HEK293 (cell line): ENCODE measurements at regions not wholly inside any gene's neighbourhood (a gene's known extent, or its start where the extent isn't known, plus 50 kb on each side); places are given as distances from the start of the nearest gene placed in this dataset.
A peak's percentile ranks its signal among the peaks of the same experiment; 100 is the strongest.

ENCODE experiments used
- CTCF ChIA-PET: fragments of 350-600 bp; formaldehyde crosslinking; extraction: SDS; loops from one replicate; lab custom pipeline; 2021; ENCODE audit warnings: antibody characterized with exemption; lab: Yijun Ruan, JAX
- POLR2A ChIA-PET: fragments of 300-600 bp; formaldehyde crosslinking; extraction: SDS; loops from one replicate; lab custom pipeline; 2020; ENCODE audit warnings: antibody characterized with exemption, inconsistent platforms; lab: Yijun Ruan, JAX
- H3K27ac ChIP-seq: fragments of 200-500 bp; sonication (Bioruptor generic); 2 replicates; pipeline ENCODE4 v1.5.1; 2014; ENCODE audit warnings: low read depth, low read length, control low read depth, inconsistent platforms; ENCODE audit errors: extremely low read depth
- H3K36me3 ChIP-seq, 2 experiments: fragments of 200-500 bp in 1 of 2; sonication (Bioruptor generic) in 1 of 2; 1 replicate in 1 of 2; 2 replicates in 1 of 2; pipeline ENCODE4 v1.5.1; 2014 to 2017; ENCODE audit warnings: inconsistent platforms in 2 of 2, low read length in 2 of 2; ENCODE audit not compliant: control insufficient read depth in 2 of 2, insufficient read depth in 1 of 2
- H3K4me1 ChIP-seq: fragments of 200-500 bp; sonication (Bioruptor generic); 2 replicates; pipeline ENCODE4 v1.5.1; 2014; ENCODE audit warnings: mild to moderate bottlenecking, low read length, inconsistent platforms; ENCODE audit not compliant: control insufficient read depth, insufficient read depth
- H3K4me3 ChIP-seq: 2 replicates; pipeline ENCODE4 v1.5.1; 2011; ENCODE audit warnings: low read depth, mild to moderate bottlenecking, control low read depth, low read length, moderate library complexity
- H3K9me3 ChIP-seq: fragments of 200-500 bp; sonication (Bioruptor generic); 2 replicates; pipeline ENCODE4 v1.5.1; 2014; ENCODE audit warnings: low read depth, low read length, inconsistent platforms; ENCODE audit not compliant: control insufficient read depth, insufficient read depth
- FEZF1 ChIP-seq: fragments of 450-650 bp; formaldehyde crosslinking; IDR thresholded peaks from 2 replicates; pipeline ENCODE4 v1.5.1; 2016; ENCODE audit warnings: missing biosample characterization, missing genetic modification characterization
- IKZF3 ChIP-seq: fragments of 450-650 bp; IDR thresholded peaks from 2 replicates; pipeline ENCODE4 v1.5.0; 2018; ENCODE audit warnings: missing biosample characterization, mild to moderate bottlenecking, missing genetic modification characterization, moderate library complexity
- KLF8 ChIP-seq: fragments of 450-650 bp; formaldehyde crosslinking; IDR thresholded peaks from 2 replicates; pipeline ENCODE4 v1.5.1; 2016; ENCODE audit warnings: missing biosample characterization, missing genetic modification characterization
- MZF1 ChIP-seq: fragments of 450-650 bp; formaldehyde crosslinking; IDR thresholded peaks from 2 replicates; pipeline ENCODE4 v1.5.1; 2017; ENCODE audit warnings: missing biosample characterization, missing genetic modification characterization, borderline replicate concordance
- OSR2 ChIP-seq: fragments of 450-650 bp; formaldehyde crosslinking; IDR thresholded peaks from 2 replicates; pipeline ENCODE4 v1.5.1; 2016; ENCODE audit warnings: missing biosample characterization, missing genetic modification characterization
- REPIN1 ChIP-seq: fragments of 450-650 bp; formaldehyde crosslinking; IDR thresholded peaks from 2 replicates; pipeline ENCODE4 v1.5.1; 2017; ENCODE audit warnings: missing biosample characterization, missing genetic modification characterization, low read depth
- TCF7L2 ChIP-seq: IDR thresholded peaks from 2 replicates; pipeline ENCODE4 v1.6.1; 2011; ENCODE audit warnings: low read depth, mild to moderate bottlenecking, inconsistent platforms, low read length, moderate library complexity, borderline replicate concordance
- TRIM28 ChIP-seq: IDR thresholded peaks from 2 replicates; pipeline ENCODE4 v1.6.1; 2011; ENCODE audit warnings: low read length, control low read depth, borderline replicate concordance
- WT1 ChIP-seq: fragments of 450-650 bp; formaldehyde crosslinking; IDR thresholded peaks from 2 replicates; pipeline ENCODE4 v1.5.1; 2016; ENCODE audit warnings: missing biosample characterization, missing genetic modification characterization
- ZBTB48 ChIP-seq: fragments of 450-650 bp; formaldehyde crosslinking; IDR thresholded peaks from 2 replicates; pipeline ENCODE4 v1.5.1; 2016; ENCODE audit warnings: missing biosample characterization, missing genetic modification characterization
- ZFP69B ChIP-seq: fragments of 450-650 bp; formaldehyde crosslinking; IDR thresholded peaks from 2 replicates; pipeline ENCODE4 v1.5.1; 2016; ENCODE audit warnings: missing biosample characterization, missing genetic modification characterization
- ZIC2 ChIP-seq: fragments of 450-650 bp; formaldehyde crosslinking; IDR thresholded peaks from 2 replicates; pipeline ENCODE4 v1.5.1; 2016; ENCODE audit warnings: missing biosample characterization, missing genetic modification characterization
- ZNF239 ChIP-seq: fragments of 450-650 bp; formaldehyde crosslinking; IDR thresholded peaks from 2 replicates; pipeline ENCODE4 v1.5.1; 2016; ENCODE audit warnings: missing biosample characterization, missing genetic modification characterization
- ZNF366 ChIP-seq: fragments of 450-650 bp; formaldehyde crosslinking; conservative IDR thresholded peaks from 2 replicates; pipeline ENCODE4 v1.5.1; 2016; ENCODE audit warnings: missing biosample characterization, missing genetic modification characterization
- ZNF37A ChIP-seq: fragments of 450-650 bp; IDR thresholded peaks from 2 replicates; pipeline ENCODE4 v1.5.1; 2018; ENCODE audit warnings: missing biosample characterization, missing genetic modification characterization
- ZNF416 ChIP-seq: fragments of 450-650 bp; formaldehyde crosslinking; IDR thresholded peaks from 2 replicates; pipeline ENCODE4 v1.5.1; 2016; ENCODE audit warnings: missing biosample characterization, missing genetic modification characterization
- ZNF529 ChIP-seq: fragments of 450-650 bp; formaldehyde crosslinking; IDR thresholded peaks from 2 replicates; pipeline ENCODE4 v1.5.1; 2017; ENCODE audit warnings: missing genetic modification characterization, missing biosample characterization; ENCODE audit not compliant: insufficient replicate concordance
- ZNF558 ChIP-seq: fragments of 450-650 bp; formaldehyde crosslinking; IDR thresholded peaks from 2 replicates; pipeline ENCODE4 v1.5.1; 2016; ENCODE audit warnings: missing biosample characterization, missing genetic modification characterization
- ZNF571 ChIP-seq: fragments of 450-650 bp; formaldehyde crosslinking; IDR thresholded peaks from 2 replicates; pipeline ENCODE4 v1.5.0; 2017; ENCODE audit warnings: missing biosample characterization, missing genetic modification characterization
- ZNF660 ChIP-seq: fragments of 450-650 bp; IDR thresholded peaks from 2 replicates; pipeline ENCODE4 v1.5.1; 2018; ENCODE audit warnings: missing biosample characterization, mild to moderate bottlenecking, missing genetic modification characterization
- ZNF701 ChIP-seq: fragments of 450-650 bp; formaldehyde crosslinking; IDR thresholded peaks from 2 replicates; pipeline ENCODE4 v1.5.1; 2016; ENCODE audit warnings: missing biosample characterization, missing genetic modification characterization
- TF ChIP-seq, protein P1 (sequence below): fragments of 450-650 bp; formaldehyde crosslinking; IDR thresholded peaks from 2 replicates; pipeline ENCODE4 v1.5.1; 2016; ENCODE audit warnings: missing biosample characterization, missing genetic modification characterization
- TF ChIP-seq, protein P2 (sequence below): fragments of 450-650 bp; formaldehyde crosslinking; IDR thresholded peaks from 2 replicates; pipeline ENCODE4 v1.5.1; 2016; ENCODE audit warnings: missing biosample characterization, missing genetic modification characterization
- TF ChIP-seq, protein P3 (sequence below): fragments of 450-650 bp; formaldehyde crosslinking; IDR thresholded peaks from 2 replicates; pipeline ENCODE4 v1.5.1; 2016; ENCODE audit warnings: missing biosample characterization, missing genetic modification characterization
- TF ChIP-seq, protein P4 (sequence below): fragments of 450-650 bp; formaldehyde crosslinking; IDR thresholded peaks from 2 replicates; pipeline ENCODE4 v1.5.1; 2017; ENCODE audit warnings: missing biosample characterization, missing genetic modification characterization
- TF ChIP-seq, protein P5 (sequence below): fragments of 450-650 bp; formaldehyde crosslinking; optimal IDR thresholded peaks from 2 replicates; pipeline ENCODE3; 2016; ENCODE audit warnings: missing biosample characterization, mild to moderate bottlenecking, missing genetic modification characterization

DNA sequence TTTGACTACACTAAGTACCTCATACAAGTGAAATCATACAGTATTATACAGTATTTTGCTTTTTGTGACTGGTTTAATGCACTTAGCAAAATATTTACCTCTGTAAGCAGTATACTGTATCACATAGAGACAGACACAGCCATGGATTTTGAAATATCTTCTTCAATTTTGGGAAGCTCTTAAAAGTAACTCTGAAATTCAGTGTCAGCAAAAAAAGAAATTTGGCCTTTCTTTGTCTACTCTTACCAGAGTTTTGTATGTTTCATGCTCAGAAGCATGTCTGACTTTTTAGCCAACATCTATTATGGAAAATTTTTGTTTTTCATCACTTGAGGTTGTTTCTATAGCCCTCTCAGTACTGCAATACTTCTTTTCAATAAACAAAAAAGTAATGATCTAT is 1102.2 kb downstream of the TRHDE start:
- no peaks in the 10 kb centered on the region for H3K9me3 ChIP-seq
- POLR2A ChIA-PET, result no interaction called here
- no peak overlapping the region for H3K27ac ChIP-seq
- CTCF ChIA-PET, result no interaction called here
- H3K4me3 ChIP-seq, result no peak overlapping the region
- H3K4me1 ChIP-seq, result no peaks in the 10 kb centered on the region
- no peaks in the 10 kb centered on the region for H3K36me3 ChIP-seq
- TF ChIP-seq, protein P1, sequence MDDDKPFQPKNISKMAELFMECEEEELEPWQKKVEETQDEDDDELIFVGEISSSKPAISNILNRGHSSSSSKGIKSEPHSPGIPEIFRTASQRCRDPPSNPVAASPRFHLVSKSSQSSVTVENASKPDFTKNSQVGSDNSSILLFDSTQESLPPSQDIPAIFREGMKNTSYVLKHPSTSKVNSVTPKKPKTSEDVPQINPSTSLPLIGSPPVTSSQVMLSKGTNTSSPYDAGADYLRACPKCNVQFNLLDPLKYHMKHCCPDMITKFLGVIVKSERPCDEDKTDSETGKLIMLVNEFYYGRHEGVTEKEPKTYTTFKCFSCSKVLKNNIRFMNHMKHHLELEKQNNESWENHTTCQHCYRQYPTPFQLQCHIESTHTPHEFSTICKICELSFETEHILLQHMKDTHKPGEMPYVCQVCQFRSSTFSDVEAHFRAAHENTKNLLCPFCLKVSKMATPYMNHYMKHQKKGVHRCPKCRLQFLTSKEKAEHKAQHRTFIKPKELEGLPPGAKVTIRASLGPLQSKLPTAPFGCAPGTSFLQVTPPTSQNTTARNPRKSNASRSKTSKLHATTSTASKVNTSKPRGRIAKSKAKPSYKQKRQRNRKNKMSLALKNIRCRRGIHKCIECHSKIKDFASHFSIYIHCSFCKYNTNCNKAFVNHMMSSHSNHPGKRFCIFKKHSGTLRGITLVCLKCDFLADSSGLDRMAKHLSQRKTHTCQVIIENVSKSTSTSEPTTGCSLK (tag by site-specific recombination), result no peak
- TF ChIP-seq ZNF701, result no peak
- TF ChIP-seq ZBTB48 (tag by site-specific recombination), result no peak
- TF ChIP-seq IKZF3 (tag by site-specific recombination), result no peak
- no peak for TF ChIP-seq ZFP69B (tag by site-specific recombination)
- TF ChIP-seq, protein P2, sequence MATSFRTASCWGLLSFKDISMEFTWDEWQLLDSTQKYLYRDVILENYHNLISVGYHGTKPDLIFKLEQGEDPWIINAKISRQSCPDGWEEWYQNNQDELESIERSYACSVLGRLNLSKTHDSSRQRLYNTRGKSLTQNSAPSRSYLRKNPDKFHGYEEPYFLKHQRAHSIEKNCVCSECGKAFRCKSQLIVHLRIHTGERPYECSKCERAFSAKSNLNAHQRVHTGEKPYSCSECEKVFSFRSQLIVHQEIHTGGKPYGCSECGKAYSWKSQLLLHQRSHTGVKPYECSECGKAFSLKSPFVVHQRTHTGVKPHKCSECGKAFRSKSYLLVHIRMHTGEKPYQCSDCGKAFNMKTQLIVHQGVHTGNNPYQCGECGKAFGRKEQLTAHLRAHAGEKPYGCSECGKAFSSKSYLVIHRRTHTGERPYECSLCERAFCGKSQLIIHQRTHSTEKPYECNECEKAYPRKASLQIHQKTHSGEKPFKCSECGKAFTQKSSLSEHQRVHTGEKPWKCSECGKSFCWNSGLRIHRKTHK (tag by site-specific recombination), result no peak
- no peak for TF ChIP-seq ZNF37A (tag by site-specific recombination)
- TF ChIP-seq MZF1, result no peak
- TF ChIP-seq ZIC2 (tag by site-specific recombination), result no peak
- TF ChIP-seq ZNF529 (tag by site-specific recombination), result no peak
- TF ChIP-seq, protein P3, sequence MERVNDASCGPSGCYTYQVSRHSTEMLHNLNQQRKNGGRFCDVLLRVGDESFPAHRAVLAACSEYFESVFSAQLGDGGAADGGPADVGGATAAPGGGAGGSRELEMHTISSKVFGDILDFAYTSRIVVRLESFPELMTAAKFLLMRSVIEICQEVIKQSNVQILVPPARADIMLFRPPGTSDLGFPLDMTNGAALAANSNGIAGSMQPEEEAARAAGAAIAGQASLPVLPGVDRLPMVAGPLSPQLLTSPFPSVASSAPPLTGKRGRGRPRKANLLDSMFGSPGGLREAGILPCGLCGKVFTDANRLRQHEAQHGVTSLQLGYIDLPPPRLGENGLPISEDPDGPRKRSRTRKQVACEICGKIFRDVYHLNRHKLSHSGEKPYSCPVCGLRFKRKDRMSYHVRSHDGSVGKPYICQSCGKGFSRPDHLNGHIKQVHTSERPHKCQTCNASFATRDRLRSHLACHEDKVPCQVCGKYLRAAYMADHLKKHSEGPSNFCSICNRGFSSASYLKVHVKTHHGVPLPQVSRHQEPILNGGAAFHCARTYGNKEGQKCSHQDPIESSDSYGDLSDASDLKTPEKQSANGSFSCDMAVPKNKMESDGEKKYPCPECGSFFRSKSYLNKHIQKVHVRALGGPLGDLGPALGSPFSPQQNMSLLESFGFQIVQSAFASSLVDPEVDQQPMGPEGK, result no peak
- TF ChIP-seq ZNF239 (tag by site-specific recombination), result no peak
- TF ChIP-seq ZNF366 (tag by site-specific recombination), result no peak

DNA sequence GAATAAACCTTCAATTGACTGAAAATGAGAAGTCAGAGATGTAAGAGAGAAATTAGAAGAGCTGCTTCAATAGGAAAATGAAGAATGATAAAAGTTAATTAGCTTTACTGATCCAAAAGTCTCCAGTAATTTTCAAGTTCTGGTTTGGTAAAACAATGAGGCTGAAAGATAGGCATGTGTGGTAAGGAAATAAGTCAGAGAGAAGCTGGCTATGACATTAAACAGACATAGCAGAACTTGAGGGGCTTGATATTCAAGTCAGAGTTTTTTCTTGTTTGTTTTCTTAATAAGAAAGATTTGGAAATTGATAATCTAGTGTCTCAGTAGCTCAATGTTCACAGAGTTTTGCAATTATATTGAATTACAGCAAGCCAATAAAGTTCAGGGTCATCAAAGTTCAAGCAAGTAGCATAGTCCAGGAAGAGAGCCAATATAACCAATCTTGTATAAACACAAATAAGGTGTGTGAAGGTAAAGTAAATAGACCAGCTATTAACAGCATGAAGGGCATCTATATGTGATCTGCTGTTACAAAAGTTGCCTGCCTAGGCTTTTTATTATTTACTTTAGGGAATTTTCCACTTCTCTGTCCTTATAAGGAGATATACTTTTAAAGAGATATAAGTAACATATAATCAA is 1111.5 kb downstream of the TRHDE start:
- H3K36me3 ChIP-seq, result no peaks in the 10 kb centered on the region
- H3K4me3 ChIP-seq, result no peak overlapping the region
- CTCF ChIA-PET, result no interaction called here
- H3K27ac ChIP-seq, result no peak overlapping the region
- POLR2A ChIA-PET, result no interaction called here
- no peaks in the 10 kb centered on the region for H3K4me1 ChIP-seq
- TF ChIP-seq, protein P4, sequence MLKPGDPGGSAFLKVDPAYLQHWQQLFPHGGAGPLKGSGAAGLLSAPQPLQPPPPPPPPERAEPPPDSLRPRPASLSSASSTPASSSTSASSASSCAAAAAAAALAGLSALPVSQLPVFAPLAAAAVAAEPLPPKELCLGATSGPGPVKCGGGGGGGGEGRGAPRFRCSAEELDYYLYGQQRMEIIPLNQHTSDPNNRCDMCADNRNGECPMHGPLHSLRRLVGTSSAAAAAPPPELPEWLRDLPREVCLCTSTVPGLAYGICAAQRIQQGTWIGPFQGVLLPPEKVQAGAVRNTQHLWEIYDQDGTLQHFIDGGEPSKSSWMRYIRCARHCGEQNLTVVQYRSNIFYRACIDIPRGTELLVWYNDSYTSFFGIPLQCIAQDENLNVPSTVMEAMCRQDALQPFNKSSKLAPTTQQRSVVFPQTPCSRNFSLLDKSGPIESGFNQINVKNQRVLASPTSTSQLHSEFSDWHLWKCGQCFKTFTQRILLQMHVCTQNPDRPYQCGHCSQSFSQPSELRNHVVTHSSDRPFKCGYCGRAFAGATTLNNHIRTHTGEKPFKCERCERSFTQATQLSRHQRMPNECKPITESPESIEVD (tag by site-specific recombination), result 0 out of 2 replicates have a peak, but pooled peaks have one; percentile 43
- TF ChIP-seq TCF7L2 (peak; percentile 81), ZNF416 (no peak), ZNF571 (tag by site-specific recombination) (no peak), FEZF1 (tag by site-specific recombination) (peak; percentile 29; the same call in 1 of the 2 replicates), OSR2 (tag by site-specific recombination) (peak; percentile 67), ZNF558 (tag by site-specific recombination) (no peak), TRIM28 (peak; percentile 20; the same call in 1 of the 2 replicates), WT1 (tag by site-specific recombination) (peak; percentile 83), REPIN1 (no peak), ZNF366 (tag by site-specific recombination) (no peak), ZNF660 (tag by site-specific recombination) (no peak), KLF8 (peak; percentile 61; the same call in 1 of the 2 replicates)
- TF ChIP-seq, protein P5, sequence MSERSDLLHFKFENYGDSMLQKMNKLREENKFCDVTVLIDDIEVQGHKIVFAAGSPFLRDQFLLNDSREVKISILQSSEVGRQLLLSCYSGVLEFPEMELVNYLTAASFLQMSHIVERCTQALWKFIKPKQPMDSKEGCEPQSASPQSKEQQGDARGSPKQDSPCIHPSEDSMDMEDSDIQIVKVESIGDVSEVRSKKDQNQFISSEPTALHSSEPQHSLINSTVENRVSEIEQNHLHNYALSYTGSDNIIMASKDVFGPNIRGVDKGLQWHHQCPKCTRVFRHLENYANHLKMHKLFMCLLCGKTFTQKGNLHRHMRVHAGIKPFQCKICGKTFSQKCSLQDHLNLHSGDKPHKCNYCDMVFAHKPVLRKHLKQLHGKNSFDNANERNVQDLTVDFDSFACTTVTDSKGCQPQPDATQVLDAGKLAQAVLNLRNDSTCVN (tag by site-specific recombination), result no peak
- H3K9me3 ChIP-seq, result no peaks in the 10 kb centered on the region; the same call in 1 of the 2 replicates
